ENCODE measurements at regions not wholly inside any gene's neighbourhood (a gene's known extent, or its start where the extent isn't known, plus 50 kb on each side); places are given as distances from the start of the nearest gene placed in this dataset.
A peak's percentile ranks its signal among the peaks of the same experiment; 100 is the strongest.

DNA sequence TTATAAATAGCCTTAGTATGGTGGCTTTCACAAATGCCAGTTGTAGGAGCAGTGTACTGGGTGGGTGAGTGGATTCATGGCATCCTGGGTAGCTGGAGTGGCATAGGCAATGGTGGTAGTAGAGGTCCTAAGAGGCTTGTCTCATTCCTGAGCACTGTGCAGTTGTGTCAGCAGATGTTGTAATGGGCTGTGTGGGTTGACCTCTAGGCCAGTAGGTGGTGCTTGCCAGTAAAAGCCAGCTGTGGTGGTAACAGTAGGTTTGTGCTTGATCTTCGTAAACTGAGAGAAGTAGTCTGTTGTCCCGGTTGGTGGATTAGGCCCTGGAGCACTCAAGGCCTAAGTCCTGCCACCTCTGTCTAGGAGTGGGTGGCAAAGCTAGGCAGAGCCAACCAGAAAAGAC lies 149.7 kb upstream of the SUCLG2 start:
- H3K9me3 ChIP-seq = peaks cover 0 to 6% (median 2%) of the 10 kb centered on the region in 4 donors
- no peak overlapping the region for H3K4me3 ChIP-seq
- DNase-seq = no peak
- H3K36me3 ChIP-seq = no peaks in the 10 kb centered on the region
- 85 to 95% (median 92%) methylated on average over 2 of the region's 2 CpGs for WGBS, 5 donors
- H3K4me1 ChIP-seq = no peaks in the 10 kb centered on the region
- H3K27ac ChIP-seq = no peak overlapping the region
- intact Hi-C loops (cut with DNase I; ENCODE audit: low total_unique reads) = no loop called here
- H3K27me3 ChIP-seq = no peaks in the 10 kb centered on the region
- TF ChIP-seq, protein P1, sequence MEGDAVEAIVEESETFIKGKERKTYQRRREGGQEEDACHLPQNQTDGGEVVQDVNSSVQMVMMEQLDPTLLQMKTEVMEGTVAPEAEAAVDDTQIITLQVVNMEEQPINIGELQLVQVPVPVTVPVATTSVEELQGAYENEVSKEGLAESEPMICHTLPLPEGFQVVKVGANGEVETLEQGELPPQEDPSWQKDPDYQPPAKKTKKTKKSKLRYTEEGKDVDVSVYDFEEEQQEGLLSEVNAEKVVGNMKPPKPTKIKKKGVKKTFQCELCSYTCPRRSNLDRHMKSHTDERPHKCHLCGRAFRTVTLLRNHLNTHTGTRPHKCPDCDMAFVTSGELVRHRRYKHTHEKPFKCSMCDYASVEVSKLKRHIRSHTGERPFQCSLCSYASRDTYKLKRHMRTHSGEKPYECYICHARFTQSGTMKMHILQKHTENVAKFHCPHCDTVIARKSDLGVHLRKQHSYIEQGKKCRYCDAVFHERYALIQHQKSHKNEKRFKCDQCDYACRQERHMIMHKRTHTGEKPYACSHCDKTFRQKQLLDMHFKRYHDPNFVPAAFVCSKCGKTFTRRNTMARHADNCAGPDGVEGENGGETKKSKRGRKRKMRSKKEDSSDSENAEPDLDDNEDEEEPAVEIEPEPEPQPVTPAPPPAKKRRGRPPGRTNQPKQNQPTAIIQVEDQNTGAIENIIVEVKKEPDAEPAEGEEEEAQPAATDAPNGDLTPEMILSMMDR (IDR thresholded peaks at IDR 0.05) = no peak
- TF ChIP-seq EP300 (IDR thresholded peaks at IDR 0.05) (no peak), POLR2AphosphoS5 (IDR thresholded peaks at IDR 0.05) (no peak), POLR2A (IDR thresholded peaks at IDR 0.05) (no peak)

DNA sequence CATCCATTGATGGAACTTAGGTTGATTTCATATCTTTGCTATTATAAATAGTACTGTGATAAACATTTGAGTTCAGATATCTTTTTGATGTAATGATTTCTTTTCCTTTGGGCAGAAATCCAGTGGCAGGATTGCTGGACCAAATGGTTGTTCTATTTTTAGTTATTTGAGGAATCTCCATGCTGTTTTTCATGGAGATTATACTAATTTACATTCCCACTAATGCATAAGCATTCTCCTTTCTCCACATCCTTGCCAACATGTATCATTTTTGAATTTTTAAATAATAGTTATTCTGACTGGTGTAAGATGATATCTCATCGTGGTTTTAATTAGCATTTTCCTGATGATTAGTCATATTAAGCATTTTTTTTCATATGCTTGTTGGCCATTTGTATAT lies 144.0 kb upstream of the SUCLG2 start:
- intact Hi-C loops (cut with DNase I; ENCODE audit: low total_unique reads) = no loop called here
- Histone ChIP-seq H3K36me3 (no peaks in the 10 kb centered on the region), H3K27ac (no peak overlapping the region), H3K4me1 (no peaks in the 10 kb centered on the region), H3K4me3 (no peak overlapping the region), H3K27me3 (no peaks in the 10 kb centered on the region), H3K9me3 (peaks cover 0 to 4% (median 0%) of the 10 kb centered on the region in 4 donors)
- no peak for DNase-seq
- 50 to 62% (median 56%) methylated on average over 1 of the region's 1 CpG for WGBS, 5 donors
- no peak for TF ChIP-seq EP300 (IDR thresholded peaks at IDR 0.05)

DNA sequence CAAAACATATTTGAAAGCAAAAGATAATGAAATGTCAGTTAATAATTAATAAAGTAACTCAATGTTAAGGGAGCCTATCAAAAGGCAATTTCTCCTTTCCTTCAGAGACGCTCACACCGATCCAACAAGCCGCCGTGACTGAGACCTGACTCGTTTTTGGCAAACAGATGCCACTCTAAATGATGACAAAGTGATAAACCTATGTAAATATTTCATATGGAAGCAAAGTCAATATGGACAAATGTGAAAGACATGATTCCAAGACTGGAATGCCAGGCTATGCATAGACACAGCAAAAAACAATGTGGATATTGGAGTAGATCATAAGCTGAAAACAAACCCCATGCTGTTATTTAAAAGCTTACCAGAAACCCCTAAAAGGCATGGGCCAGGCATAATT lies 137.2 kb upstream of the SUCLG2 start:
- Histone ChIP-seq H3K27ac (no peak overlapping the region), H3K4me3 (no peak overlapping the region), H3K4me1 (no peaks in the 10 kb centered on the region), H3K36me3 (no peaks in the 10 kb centered on the region), H3K27me3 (no peaks in the 10 kb centered on the region), H3K9me3 (no peaks in the 10 kb centered on the region)
- WGBS, 5 donors = 34 to 45% (median 45%) methylated on average over 5 of the region's 5 CpGs
- intact Hi-C loops (cut with DNase I; ENCODE audit: low total_unique reads) = no loop called here
- no peak for TF ChIP-seq POLR2AphosphoS5 (IDR thresholded peaks at IDR 0.05)
- no peak for TF ChIP-seq POLR2A (IDR thresholded peaks at IDR 0.05)
- TF ChIP-seq EP300 (IDR thresholded peaks at IDR 0.05) = no peak
- TF ChIP-seq, protein P1 (IDR thresholded peaks at IDR 0.05) = no peak
- DNase-seq = no peak

DNA sequence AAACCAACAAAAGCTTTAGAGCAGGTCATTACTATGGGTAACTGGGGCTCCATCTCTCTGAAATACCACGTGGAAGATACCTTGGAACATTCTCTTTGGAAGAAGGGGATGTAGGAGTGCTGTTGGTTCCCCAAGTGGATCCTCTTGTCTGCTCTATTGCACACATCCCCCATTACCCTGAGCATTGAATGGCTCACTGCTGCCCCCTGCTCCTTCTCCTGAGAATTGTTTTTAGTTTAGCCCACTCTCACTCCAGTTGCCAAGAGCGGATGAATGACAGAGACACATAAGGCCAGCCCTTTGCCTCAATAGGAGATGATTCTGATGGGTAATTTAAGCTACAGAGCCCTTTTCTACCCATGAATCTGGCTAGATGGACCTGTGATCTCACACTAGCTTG lies 135.6 kb upstream of the SUCLG2 start:
- TF ChIP-seq, protein P1 (IDR thresholded peaks at IDR 0.05) = peak in 5 of 7 experiments; percentile 28 to 67 (median 56)
- no peak for TF ChIP-seq POLR2AphosphoS5 (IDR thresholded peaks at IDR 0.05)
- no peaks in the 10 kb centered on the region for H3K4me1 ChIP-seq
- no peak overlapping the region for H3K27ac ChIP-seq
- intact Hi-C loops (cut with DNase I; ENCODE audit: low total_unique reads) = no loop called here
- H3K36me3 ChIP-seq = no peaks in the 10 kb centered on the region
- no peak overlapping the region for H3K4me3 ChIP-seq
- peak; percentile 52 to 59 for DNase-seq
- no peaks in the 10 kb centered on the region for H3K9me3 ChIP-seq
- WGBS, 5 donors = 45 to 53% (median 49%) methylated on average over 2 of the region's 2 CpGs
- H3K27me3 ChIP-seq = no peaks in the 10 kb centered on the region

DNA sequence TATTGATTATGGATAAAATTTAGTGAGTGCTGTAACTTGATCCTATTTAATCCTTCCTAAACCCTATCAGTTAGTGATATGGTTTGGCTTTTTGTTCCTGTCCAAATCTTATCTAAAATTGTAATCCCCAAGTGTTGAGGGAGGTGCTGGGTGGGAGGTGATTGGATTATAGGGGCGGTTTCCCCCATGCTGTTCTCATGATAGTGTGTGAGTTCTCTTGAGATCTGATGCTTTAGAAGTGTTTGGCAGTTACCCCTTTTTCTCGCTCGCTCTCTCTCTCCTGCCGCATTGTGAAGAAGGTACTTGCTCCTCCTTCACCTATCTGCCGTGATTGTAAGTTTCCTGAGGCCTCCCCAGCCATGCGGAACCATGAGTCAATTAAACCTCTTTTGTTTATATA lies 134.0 kb upstream of the SUCLG2 start:
- no peaks in the 10 kb centered on the region for H3K36me3 ChIP-seq
- H3K27ac ChIP-seq = no peak overlapping the region
- TF ChIP-seq POLR2AphosphoS5 (IDR thresholded peaks at IDR 0.05) = no peak
- TF ChIP-seq POLR2A (IDR thresholded peaks at IDR 0.05) = no peak
- TF ChIP-seq, protein P1 (IDR thresholded peaks at IDR 0.05) = no peak
- no peak for TF ChIP-seq EP300 (IDR thresholded peaks at IDR 0.05)
- H3K4me3 ChIP-seq = no peak overlapping the region
- 74 to 86% (median 77%) methylated on average over 6 of the region's 6 CpGs for WGBS, 5 donors
- no peak for DNase-seq
- intact Hi-C loops (cut with DNase I; ENCODE audit: low total_unique reads) = no loop called here
- no peaks in the 10 kb centered on the region for H3K27me3 ChIP-seq
- no peaks in the 10 kb centered on the region for H3K4me1 ChIP-seq
- H3K9me3 ChIP-seq = no peaks in the 10 kb centered on the region
